ELF-1 (cell line): ENCODE measurements at regions not wholly inside any gene's neighbourhood (a gene's known extent, or its start where the extent isn't known, plus 50 kb on each side); places are given as distances from the start of the nearest gene placed in this dataset.

Experiments
- DNase-seq: peaks from one replicate; pipeline ENCODE4 v3.0.0-alpha.2; 2016; ENCODE audit warnings: low read depth, low spot score

- no peak for DNase-seq
Measured at GRCh38 chr22:44592126-44592823, 94.2 kb upstream of the RTL6 start.

- DNase-seq: no peak
Measured at GRCh38 chr22:44591146-44591790, 93.2 kb upstream of the RTL6 start.

GRCh38 chr22:44590291-44590690 is 92.3 kb upstream of the RTL6 start:
- DNase-seq: no peak

- DNase-seq: no peak
Measured at GRCh38 chr22:44589831-44590230, 91.8 kb upstream of the RTL6 start.

GRCh38 chr22:44588348-44588747 is 90.3 kb upstream of the RTL6 start:
- DNase-seq: no peak

- no peak for DNase-seq
Measured at GRCh38 chr22:44587737-44588310, 89.8 kb upstream of the RTL6 start.

GRCh38 chr22:44586999-44587736 is 89.1 kb upstream of the RTL6 start:
- DNase-seq: no peak

- no peak for DNase-seq
Measured at GRCh38 chr22:44586351-44586990, 88.4 kb upstream of the RTL6 start.

- no peak for DNase-seq
Measured at GRCh38 chr22:44585559-44586350, 87.7 kb upstream of the RTL6 start.

GRCh38 chr22:44584256-44584902 is 86.3 kb upstream of the RTL6 start:
- DNase-seq: no peak

- no peak for DNase-seq
Measured at GRCh38 chr22:44583854-44584253, 85.8 kb upstream of the RTL6 start.

- DNase-seq: no peak
Measured at GRCh38 chr22:44583061-44583760, 85.2 kb upstream of the RTL6 start.

- no peak for DNase-seq
Measured at GRCh38 chr22:44582016-44582415, 84.0 kb upstream of the RTL6 start.

GRCh38 chr22:44581096-44581435 is 83.0 kb upstream of the RTL6 start:
- no peak for DNase-seq

GRCh38 chr22:44580176-44581095 is 82.4 kb upstream of the RTL6 start:
- DNase-seq: no peak

GRCh38 chr22:44578516-44579230 is 80.6 kb upstream of the RTL6 start:
- DNase-seq: no peak

GRCh38 chr22:44578110-44578457 is 80.1 kb upstream of the RTL6 start:
- no peak for DNase-seq

GRCh38 chr22:44577391-44578109 is 79.5 kb upstream of the RTL6 start:
- no peak for DNase-seq
